ENCODE measurements at regions not wholly inside any gene's neighbourhood (a gene's known extent, or its start where the extent isn't known, plus 50 kb on each side); places are given as distances from the start of the nearest gene placed in this dataset.
A peak's percentile ranks its signal among the peaks of the same experiment; 100 is the strongest.

GRCh38 chr9:95648225-95648624 lies 131.5 kb upstream of the PTCH1 start:
- TF ChIP-seq CTCF (IDR thresholded peaks at IDR 0.05; ENCODE audit: control insufficient read depth, extremely low read depth, insufficient read depth), result no peak
- DNase-seq (ENCODE audit: low read depth), result no peak
- H3K4me3 ChIP-seq (ENCODE audit: low read depth, low read length), result no peak overlapping the region

GRCh38 chr9:95645992-95646391 lies 129.2 kb upstream of the PTCH1 start:
- DNase-seq (ENCODE audit: low read depth), result no peak
- H3K4me3 ChIP-seq (ENCODE audit: low read depth, low read length), result no peak overlapping the region
- TF ChIP-seq CTCF (IDR thresholded peaks at IDR 0.05; ENCODE audit: control insufficient read depth, extremely low read depth, insufficient read depth), result no peak

- no peak for DNase-seq (ENCODE audit: low read depth)
- TF ChIP-seq CTCF (IDR thresholded peaks at IDR 0.05; ENCODE audit: control insufficient read depth, extremely low read depth, insufficient read depth), result no peak
- no peak overlapping the region for H3K4me3 ChIP-seq (ENCODE audit: low read depth, low read length)
These were observed 128.8 kb upstream of the PTCH1 start for GRCh38 chr9:95645579-95645978.

- no peak for TF ChIP-seq CTCF (IDR thresholded peaks at IDR 0.05; ENCODE audit: control insufficient read depth, extremely low read depth, insufficient read depth)
These were observed 127.6 kb upstream of the PTCH1 start for GRCh38 chr9:95644377-95644776.

GRCh38 chr9:95643619-95644018 lies 126.8 kb upstream of the PTCH1 start:
- DNase-seq (ENCODE audit: low read depth), result no peak
- TF ChIP-seq CTCF (IDR thresholded peaks at IDR 0.05; ENCODE audit: control insufficient read depth, extremely low read depth, insufficient read depth), result no peak
- no peak overlapping the region for H3K4me3 ChIP-seq (ENCODE audit: low read depth, low read length)

More at GRCh38 chr9:95644377-95644776, 127.6 kb upstream of the PTCH1 start:
- no peak for DNase-seq (ENCODE audit: low read depth)
- H3K4me3 ChIP-seq (ENCODE audit: low read depth, low read length), result no peak overlapping the region

- no peak for TF ChIP-seq CTCF (IDR thresholded peaks at IDR 0.05; ENCODE audit: control insufficient read depth, extremely low read depth, insufficient read depth)
- DNase-seq (ENCODE audit: low read depth), result no peak
- no peak overlapping the region for H3K4me3 ChIP-seq (ENCODE audit: low read depth, low read length)
These were observed 125.4 kb upstream of the PTCH1 start for GRCh38 chr9:95642189-95642588.

- peak; percentile 25 for DNase-seq (ENCODE audit: low read depth)
- TF ChIP-seq CTCF (IDR thresholded peaks at IDR 0.05; ENCODE audit: control insufficient read depth, extremely low read depth, insufficient read depth), result no peak
- no peak overlapping the region for H3K4me3 ChIP-seq (ENCODE audit: low read depth, low read length)
These were observed 124.8 kb upstream of the PTCH1 start for GRCh38 chr9:95641586-95641985.
